ENCODE measurements at regions not wholly inside any gene's neighbourhood (a gene's known extent, or its start where the extent isn't known, plus 50 kb on each side); places are given as distances from the start of the nearest gene placed in this dataset.

- no peak for DNase-seq
These were observed 1196.2 kb upstream of the TENM4 start for GRCh38 chr11:80636999-80637398.

- DNase-seq: no peak
These were observed 1194.3 kb upstream of the TENM4 start for GRCh38 chr11:80635178-80635577.

- no peak for DNase-seq
These were observed 1191.9 kb upstream of the TENM4 start for GRCh38 chr11:80632691-80633090.

GRCh38 chr11:80632156-80632555 is 1191.3 kb upstream of the TENM4 start:
- no peak for DNase-seq

- DNase-seq: no peak
These were observed 1188.6 kb upstream of the TENM4 start for GRCh38 chr11:80629466-80629865.

GRCh38 chr11:80627364-80627763 is 1186.5 kb upstream of the TENM4 start:
- DNase-seq: no peak

GRCh38 chr11:80626721-80627120 is 1185.9 kb upstream of the TENM4 start:
- no peak for DNase-seq

- DNase-seq: no peak
These were observed 1184.7 kb upstream of the TENM4 start for GRCh38 chr11:80625563-80625962.

GRCh38 chr11:80621871-80622270 is 1181.0 kb upstream of the TENM4 start:
- DNase-seq: no peak

- no peak for DNase-seq
These were observed 1180.0 kb upstream of the TENM4 start for GRCh38 chr11:80620867-80621266.

- DNase-seq: no peak
These were observed 1176.3 kb upstream of the TENM4 start for GRCh38 chr11:80617156-80617555.

- no peak for DNase-seq
These were observed 1175.4 kb upstream of the TENM4 start for GRCh38 chr11:80616070-80616800.

- no peak for DNase-seq
These were observed 1172.8 kb upstream of the TENM4 start for GRCh38 chr11:80613655-80614054.

GRCh38 chr11:80610516-80610915 is 1169.7 kb upstream of the TENM4 start:
- no peak for DNase-seq

GRCh38 chr11:80603472-80603871 is 1162.6 kb upstream of the TENM4 start:
- DNase-seq: no peak

- no peak for DNase-seq
These were observed 1158.1 kb upstream of the TENM4 start for GRCh38 chr11:80598905-80599304.

GRCh38 chr11:80596291-80596810 is 1155.5 kb upstream of the TENM4 start:
- no peak for DNase-seq

- DNase-seq: no peak
These were observed 1154.2 kb upstream of the TENM4 start for GRCh38 chr11:80595011-80595410.

- no peak for DNase-seq
These were observed 1153.0 kb upstream of the TENM4 start for GRCh38 chr11:80593648-80594374.

- DNase-seq: no peak
These were observed 1151.7 kb upstream of the TENM4 start for GRCh38 chr11:80592546-80592945.

- DNase-seq: no peak
These were observed 1147.1 kb upstream of the TENM4 start for GRCh38 chr11:80587906-80588305.

- no peak for DNase-seq
These were observed 1145.6 kb upstream of the TENM4 start for GRCh38 chr11:80586464-80586863.

GRCh38 chr11:80584661-80585060 is 1143.8 kb upstream of the TENM4 start:
- no peak for DNase-seq

GRCh38 chr11:80569832-80570231 is 1129.0 kb upstream of the TENM4 start:
- DNase-seq: no peak

All from inflammatory macrophage (primary cell).